ENCODE measurements at regions not wholly inside any gene's neighbourhood (a gene's known extent, or its start where the extent isn't known, plus 50 kb on each side); places are given as distances from the start of the nearest gene placed in this dataset.

GRCh38 chr21:25149022-25149421, 458.3 kb downstream of the MRPL39 start:
- Histone ChIP-seq H3K4me2 (no peak overlapping the region), H3K9ac (no peak overlapping the region), H3K4me1 (no peaks in the 10 kb centered on the region), H3K9me3 (no peaks in the 10 kb centered on the region), H4K20me1 (no peaks in the 10 kb centered on the region), H3K4me3 (no peak overlapping the region), H3K36me3 (no peaks in the 10 kb centered on the region), H3K27me3 (no peaks in the 10 kb centered on the region), H3K27ac (no peak overlapping the region)
- TF ChIP-seq Cebpa-rat (IDR thresholded peaks at IDR 0.05): no peak

GRCh38 chr21:25139414-25139813, 467.9 kb downstream of the MRPL39 start:
- H3K27ac ChIP-seq: no peak overlapping the region
- no peaks in the 10 kb centered on the region for H3K27me3 ChIP-seq
- no peak for TF ChIP-seq Cebpa-rat (IDR thresholded peaks at IDR 0.05)
- H3K9me3 ChIP-seq: no peaks in the 10 kb centered on the region
- no peak overlapping the region for H3K4me2 ChIP-seq
- no peaks in the 10 kb centered on the region for H3K4me1 ChIP-seq
- no peak overlapping the region for H3K9ac ChIP-seq
- no peak overlapping the region for H3K4me3 ChIP-seq
- H4K20me1 ChIP-seq: no peaks in the 10 kb centered on the region
- no peaks in the 10 kb centered on the region for H3K36me3 ChIP-seq

- H3K9ac ChIP-seq: no peak overlapping the region
- no peaks in the 10 kb centered on the region for H3K27me3 ChIP-seq
- no peaks in the 10 kb centered on the region for H4K20me1 ChIP-seq
- no peaks in the 10 kb centered on the region for H3K9me3 ChIP-seq
- TF ChIP-seq Cebpa-rat (IDR thresholded peaks at IDR 0.05): no peak
- no peak overlapping the region for H3K4me3 ChIP-seq
- no peaks in the 10 kb centered on the region for H3K36me3 ChIP-seq
- no peak overlapping the region for H3K27ac ChIP-seq
- no peaks in the 10 kb centered on the region for H3K4me1 ChIP-seq
- H3K4me2 ChIP-seq: no peak overlapping the region
Observed at GRCh38 chr21:25133939-25134338, 473.3 kb downstream of the MRPL39 start.

- H3K4me2 ChIP-seq: no peak overlapping the region
- no peak overlapping the region for H3K27ac ChIP-seq
- H3K9me3 ChIP-seq: no peaks in the 10 kb centered on the region
- no peaks in the 10 kb centered on the region for H4K20me1 ChIP-seq
- H3K4me3 ChIP-seq: no peak overlapping the region
- TF ChIP-seq Cebpa-rat (IDR thresholded peaks at IDR 0.05): no peak
- H3K27me3 ChIP-seq: no peaks in the 10 kb centered on the region
- H3K36me3 ChIP-seq: no peaks in the 10 kb centered on the region
- no peaks in the 10 kb centered on the region for H3K4me1 ChIP-seq
- no peak overlapping the region for H3K9ac ChIP-seq
Observed at GRCh38 chr21:25127811-25128210, 479.5 kb downstream of the MRPL39 start.

- Histone ChIP-seq H3K4me1 (no peaks in the 10 kb centered on the region), H3K27me3 (no peaks in the 10 kb centered on the region), H3K4me2 (no peak overlapping the region), H3K9me3 (no peaks in the 10 kb centered on the region), H3K9ac (no peak overlapping the region), H4K20me1 (no peaks in the 10 kb centered on the region), H3K36me3 (no peaks in the 10 kb centered on the region), H3K27ac (no peak overlapping the region), H3K4me3 (no peak overlapping the region)
- no peak for TF ChIP-seq Cebpa-rat (IDR thresholded peaks at IDR 0.05)
Observed at GRCh38 chr21:25127007-25127406, 480.3 kb downstream of the MRPL39 start.

- H3K27me3 ChIP-seq: no peaks in the 10 kb centered on the region
- H3K36me3 ChIP-seq: no peaks in the 10 kb centered on the region
- H4K20me1 ChIP-seq: no peaks in the 10 kb centered on the region
- H3K9me3 ChIP-seq: no peaks in the 10 kb centered on the region
- no peaks in the 10 kb centered on the region for H3K4me1 ChIP-seq
- TF ChIP-seq Cebpa-rat (IDR thresholded peaks at IDR 0.05): no peak
- H3K4me2 ChIP-seq: no peak overlapping the region
- H3K4me3 ChIP-seq: no peak overlapping the region
- no peak overlapping the region for H3K27ac ChIP-seq
- H3K9ac ChIP-seq: no peak overlapping the region
Observed at GRCh38 chr21:25126564-25126963, 480.7 kb downstream of the MRPL39 start.

GRCh38 chr21:25118648-25119047, 488.6 kb downstream of the MRPL39 start:
- no peaks in the 10 kb centered on the region for H3K36me3 ChIP-seq
- no peak for TF ChIP-seq Cebpa-rat (IDR thresholded peaks at IDR 0.05)
- H3K4me3 ChIP-seq: no peak overlapping the region
- no peaks in the 10 kb centered on the region for H3K4me1 ChIP-seq
- H3K9me3 ChIP-seq: no peaks in the 10 kb centered on the region
- H4K20me1 ChIP-seq: no peaks in the 10 kb centered on the region
- no peaks in the 10 kb centered on the region for H3K27me3 ChIP-seq
- H3K4me2 ChIP-seq: no peak overlapping the region
- H3K9ac ChIP-seq: no peak overlapping the region
- no peak overlapping the region for H3K27ac ChIP-seq

GRCh38 chr21:25115021-25115420, 492.3 kb downstream of the MRPL39 start:
- H3K27ac ChIP-seq: no peak overlapping the region
- no peaks in the 10 kb centered on the region for H3K27me3 ChIP-seq
- no peaks in the 10 kb centered on the region for H3K9me3 ChIP-seq
- H3K4me3 ChIP-seq: no peak overlapping the region
- TF ChIP-seq Cebpa-rat (IDR thresholded peaks at IDR 0.05): no peak
- no peaks in the 10 kb centered on the region for H4K20me1 ChIP-seq
- H3K9ac ChIP-seq: no peak overlapping the region
- H3K4me2 ChIP-seq: no peak overlapping the region
- no peaks in the 10 kb centered on the region for H3K36me3 ChIP-seq
- no peaks in the 10 kb centered on the region for H3K4me1 ChIP-seq

GRCh38 chr21:25107708-25108107, 499.6 kb downstream of the MRPL39 start:
- Histone ChIP-seq H3K27ac (no peak overlapping the region), H3K36me3 (no peaks in the 10 kb centered on the region), H3K9me3 (no peaks in the 10 kb centered on the region), H3K9ac (no peak overlapping the region), H4K20me1 (no peaks in the 10 kb centered on the region), H3K4me2 (no peak overlapping the region), H3K27me3 (no peaks in the 10 kb centered on the region), H3K4me1 (no peaks in the 10 kb centered on the region), H3K4me3 (no peak overlapping the region)
- TF ChIP-seq Cebpa-rat (IDR thresholded peaks at IDR 0.05): no peak

GRCh38 chr21:25103500-25104207, 503.6 kb downstream of the MRPL39 start:
- Histone ChIP-seq H3K36me3 (no peaks in the 10 kb centered on the region), H3K27me3 (no peaks in the 10 kb centered on the region), H4K20me1 (no peaks in the 10 kb centered on the region), H3K4me3 (no peak overlapping the region), H3K4me2 (no peak overlapping the region), H3K4me1 (no peaks in the 10 kb centered on the region), H3K27ac (no peak overlapping the region), H3K9me3 (no peaks in the 10 kb centered on the region), H3K9ac (no peak overlapping the region)
- no peak for TF ChIP-seq Cebpa-rat (IDR thresholded peaks at IDR 0.05)

- no peak overlapping the region for H3K4me2 ChIP-seq
- no peak overlapping the region for H3K9ac ChIP-seq
- TF ChIP-seq Cebpa-rat (IDR thresholded peaks at IDR 0.05): no peak
- H3K27me3 ChIP-seq: no peaks in the 10 kb centered on the region
- no peak overlapping the region for H3K27ac ChIP-seq
- no peaks in the 10 kb centered on the region for H4K20me1 ChIP-seq
- no peaks in the 10 kb centered on the region for H3K9me3 ChIP-seq
- no peak overlapping the region for H3K4me3 ChIP-seq
- H3K4me1 ChIP-seq: no peaks in the 10 kb centered on the region
- H3K36me3 ChIP-seq: no peaks in the 10 kb centered on the region
Observed at GRCh38 chr21:25097648-25098047, 509.6 kb downstream of the MRPL39 start.
